PFSK-1 (cell line): ENCODE measurements at regions not wholly inside any gene's neighbourhood (a gene's known extent, or its start where the extent isn't known, plus 50 kb on each side); places are given as distances from the start of the nearest gene placed in this dataset.

Experiments used
- FOXP2 ChIP-seq: optimal IDR thresholded peaks from 2 replicates; pipeline ENCODE3; 2011; ENCODE audit warnings: borderline replicate concordance, control low read depth, inconsistent platforms; ENCODE audit not compliant: insufficient read depth; ENCODE audit errors: extremely low read length, extremely low read depth
- POLR2AphosphoS5 ChIP-seq: IDR thresholded peaks from 2 replicates; pipeline ENCODE4 v1.6.1; 2012; ENCODE audit warnings: low read depth, mild to moderate bottlenecking, control low read depth, low read length, moderate library complexity
- SIN3A ChIP-seq: IDR thresholded peaks from 2 replicates; pipeline ENCODE4 v1.6.1; 2012; ENCODE audit warnings: mild to moderate bottlenecking, low read length, moderate library complexity, borderline replicate concordance; ENCODE audit not compliant: insufficient read depth
- TAF1 ChIP-seq: IDR thresholded peaks from 2 replicates; pipeline ENCODE4 v1.6.1; 2012; ENCODE audit warnings: low read length, control low read depth, borderline replicate concordance; ENCODE audit not compliant: insufficient read depth
- TF ChIP-seq, protein P1 (sequence below), 2 experiments: IDR thresholded peaks; 2 replicates each; pipeline versions ENCODE4 v1.6.1 to v1.8.0; 2011 to 2012; ENCODE audit warnings: low read depth in 2 of 2, low read length in 2 of 2, control low read depth in 1 of 2, inconsistent platforms in 1 of 2, mild to moderate bottlenecking in 1 of 2, moderate library complexity in 1 of 2; ENCODE audit not compliant: insufficient read depth in 1 of 2

GRCh38 chr20:12815231-12815768 lies 193.5 kb upstream of the SPTLC3 start:
- TF ChIP-seq POLR2AphosphoS5 (no peak), TAF1 (no peak), SIN3A (no peak), FOXP2 (no peak)
- TF ChIP-seq, protein P1, sequence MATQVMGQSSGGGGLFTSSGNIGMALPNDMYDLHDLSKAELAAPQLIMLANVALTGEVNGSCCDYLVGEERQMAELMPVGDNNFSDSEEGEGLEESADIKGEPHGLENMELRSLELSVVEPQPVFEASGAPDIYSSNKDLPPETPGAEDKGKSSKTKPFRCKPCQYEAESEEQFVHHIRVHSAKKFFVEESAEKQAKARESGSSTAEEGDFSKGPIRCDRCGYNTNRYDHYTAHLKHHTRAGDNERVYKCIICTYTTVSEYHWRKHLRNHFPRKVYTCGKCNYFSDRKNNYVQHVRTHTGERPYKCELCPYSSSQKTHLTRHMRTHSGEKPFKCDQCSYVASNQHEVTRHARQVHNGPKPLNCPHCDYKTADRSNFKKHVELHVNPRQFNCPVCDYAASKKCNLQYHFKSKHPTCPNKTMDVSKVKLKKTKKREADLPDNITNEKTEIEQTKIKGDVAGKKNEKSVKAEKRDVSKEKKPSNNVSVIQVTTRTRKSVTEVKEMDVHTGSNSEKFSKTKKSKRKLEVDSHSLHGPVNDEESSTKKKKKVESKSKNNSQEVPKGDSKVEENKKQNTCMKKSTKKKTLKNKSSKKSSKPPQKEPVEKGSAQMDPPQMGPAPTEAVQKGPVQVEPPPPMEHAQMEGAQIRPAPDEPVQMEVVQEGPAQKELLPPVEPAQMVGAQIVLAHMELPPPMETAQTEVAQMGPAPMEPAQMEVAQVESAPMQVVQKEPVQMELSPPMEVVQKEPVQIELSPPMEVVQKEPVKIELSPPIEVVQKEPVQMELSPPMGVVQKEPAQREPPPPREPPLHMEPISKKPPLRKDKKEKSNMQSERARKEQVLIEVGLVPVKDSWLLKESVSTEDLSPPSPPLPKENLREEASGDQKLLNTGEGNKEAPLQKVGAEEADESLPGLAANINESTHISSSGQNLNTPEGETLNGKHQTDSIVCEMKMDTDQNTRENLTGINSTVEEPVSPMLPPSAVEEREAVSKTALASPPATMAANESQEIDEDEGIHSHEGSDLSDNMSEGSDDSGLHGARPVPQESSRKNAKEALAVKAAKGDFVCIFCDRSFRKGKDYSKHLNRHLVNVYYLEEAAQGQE (IDR thresholded peaks at IDR 0.05; ENCODE audit: insufficient read depth in 1 of 2, low read depth in 2 of 2, low read length in 2 of 2): no peak
